GM12872 (cell line): ENCODE measurements at regions not wholly inside any gene's neighbourhood (a gene's known extent, or its start where the extent isn't known, plus 50 kb on each side); places are given as distances from the start of the nearest gene placed in this dataset.

Source experiments
- TF ChIP-seq, protein P1 (sequence below): IDR thresholded peaks from 3 replicates; pipeline ENCODE4 v1.5.1; 2011; ENCODE audit warnings: low read depth, mild to moderate bottlenecking, low read length, moderate library complexity; ENCODE audit not compliant: insufficient read depth

DNA sequence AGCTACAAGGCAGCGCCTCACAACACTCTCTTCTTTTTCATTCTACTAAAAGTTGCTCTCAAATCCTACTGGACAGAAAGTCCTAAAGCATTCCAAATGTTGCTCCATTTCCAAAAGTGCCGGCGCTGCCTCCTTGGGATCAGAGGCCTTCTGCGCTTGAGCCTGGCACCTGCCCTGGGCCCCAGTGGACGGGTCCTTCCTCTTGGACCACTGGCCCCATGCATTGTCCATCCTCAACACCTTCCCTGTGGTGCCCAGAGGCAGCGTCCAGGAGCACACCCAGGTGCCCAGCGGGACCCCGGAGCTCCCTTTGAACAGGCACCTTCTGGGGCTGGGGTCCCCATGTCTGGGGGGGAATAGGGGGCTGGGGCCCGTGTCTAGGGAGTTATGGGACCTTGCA lies 205.2 kb downstream of the ERMARD start:
- TF ChIP-seq, protein P1, sequence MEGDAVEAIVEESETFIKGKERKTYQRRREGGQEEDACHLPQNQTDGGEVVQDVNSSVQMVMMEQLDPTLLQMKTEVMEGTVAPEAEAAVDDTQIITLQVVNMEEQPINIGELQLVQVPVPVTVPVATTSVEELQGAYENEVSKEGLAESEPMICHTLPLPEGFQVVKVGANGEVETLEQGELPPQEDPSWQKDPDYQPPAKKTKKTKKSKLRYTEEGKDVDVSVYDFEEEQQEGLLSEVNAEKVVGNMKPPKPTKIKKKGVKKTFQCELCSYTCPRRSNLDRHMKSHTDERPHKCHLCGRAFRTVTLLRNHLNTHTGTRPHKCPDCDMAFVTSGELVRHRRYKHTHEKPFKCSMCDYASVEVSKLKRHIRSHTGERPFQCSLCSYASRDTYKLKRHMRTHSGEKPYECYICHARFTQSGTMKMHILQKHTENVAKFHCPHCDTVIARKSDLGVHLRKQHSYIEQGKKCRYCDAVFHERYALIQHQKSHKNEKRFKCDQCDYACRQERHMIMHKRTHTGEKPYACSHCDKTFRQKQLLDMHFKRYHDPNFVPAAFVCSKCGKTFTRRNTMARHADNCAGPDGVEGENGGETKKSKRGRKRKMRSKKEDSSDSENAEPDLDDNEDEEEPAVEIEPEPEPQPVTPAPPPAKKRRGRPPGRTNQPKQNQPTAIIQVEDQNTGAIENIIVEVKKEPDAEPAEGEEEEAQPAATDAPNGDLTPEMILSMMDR, result no peak

- TF ChIP-seq, protein P1, result no peak
Observed at GRCh38 chr6:169955731-169956437, 204.5 kb downstream of the ERMARD start.

GRCh38 chr6:169954977-169955376 lies 203.6 kb downstream of the ERMARD start:
- TF ChIP-seq, protein P1, result no peak

DNA sequence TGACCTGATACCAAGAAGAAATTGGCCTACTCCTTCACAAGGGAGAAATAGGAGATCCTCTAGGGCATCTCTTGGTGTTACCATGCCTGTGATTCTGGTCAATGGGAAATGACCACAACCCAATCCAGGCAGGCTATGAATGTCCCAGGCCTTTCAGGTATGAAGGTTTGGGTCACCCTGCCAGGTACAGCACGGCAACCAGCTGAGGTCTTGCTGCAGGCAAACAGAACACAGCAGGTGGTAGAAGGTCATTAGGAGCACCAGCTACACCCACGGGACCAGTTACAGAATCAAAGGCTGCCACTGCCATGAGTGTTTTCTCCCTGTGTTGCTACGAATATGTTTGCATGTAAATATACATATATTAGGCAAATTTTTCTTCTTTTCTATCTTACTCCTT lies 202.3 kb downstream of the ERMARD start:
- TF ChIP-seq, protein P1, result no peak

GRCh38 chr6:169950558-169950957 lies 199.1 kb downstream of the ERMARD start:
- TF ChIP-seq, protein P1, result peak; percentile 45

GRCh38 chr6:169949511-169950097 lies 198.2 kb downstream of the ERMARD start:
- TF ChIP-seq, protein P1, result no peak

DNA sequence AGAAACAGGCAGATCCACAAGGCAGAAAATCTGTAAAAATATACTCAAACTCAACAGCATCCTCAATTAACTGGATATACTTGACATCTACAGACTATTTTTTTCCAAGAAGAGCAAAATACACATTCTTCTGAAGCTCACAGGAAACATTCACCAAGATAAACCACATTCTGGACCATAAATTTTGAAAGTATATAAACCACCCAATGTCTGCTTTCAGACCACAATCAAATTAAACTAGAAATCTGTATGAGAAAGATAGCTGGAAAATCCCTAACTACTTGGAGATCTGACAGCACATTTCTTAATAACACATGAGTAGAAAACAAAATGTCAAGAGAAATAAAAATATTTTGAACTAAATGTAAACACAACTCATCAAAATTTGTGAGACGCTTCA lies 195.5 kb downstream of the ERMARD start:
- TF ChIP-seq, protein P1, result no peak
